Naive thymus-derived CD4-positive, alpha-beta T cell (primary cell): ENCODE measurements at regions not wholly inside any gene's neighbourhood (a gene's known extent, or its start where the extent isn't known, plus 50 kb on each side); places are given as distances from the start of the nearest gene placed in this dataset.
"Not testable (repeated sequence)": the region's sequence is repeated elsewhere in the genome, so short reads cannot be mapped to it uniquely, and the experiment has no call there.

Experiments used
- ATAC-seq: fragments of 150-1000 bp; cut with Tn5 transposase; 2 replicates; pipeline ENCODE4 v1.10.0; 2021; ENCODE audit warnings: mild to moderate bottlenecking, moderate library complexity
- CTCF ChIA-PET: fragments of 350-600 bp; sonication (Branson Sonifier 250); formaldehyde crosslinking; loops from one replicate; lab custom pipeline; 2021; ENCODE audit warnings: antibody characterized with exemption; lab: Charles Lee
- POLR2A ChIA-PET: fragments of 350-600 bp; sonication (Branson Sonifier 250); formaldehyde crosslinking; loops from one replicate; lab custom pipeline; 2021; ENCODE audit warnings: antibody characterized with exemption, inconsistent platforms; lab: Charles Lee
- DNase-seq, 9 donors: peaks; one replicate each; pipeline versions ENCODE4 v3.0.0 to v3.0.0-alpha.2; 2020 to 2022; ENCODE audit warnings: mixed read lengths in 1 of 9
- H3K27ac ChIP-seq: one replicate; pipeline ENCODE4 v1.7.0; 2013; ENCODE audit warnings: mild to moderate bottlenecking, low read depth, low read length, moderate library complexity
- H3K27me3 ChIP-seq, 2 donors: one replicate each; pipeline ENCODE4 v1.7.0; 2013; ENCODE audit warnings: low read length in 2 of 2, mild to moderate bottlenecking in 2 of 2, moderate library complexity in 2 of 2; ENCODE audit not compliant: control insufficient read depth in 2 of 2, insufficient read depth in 2 of 2
- H3K36me3 ChIP-seq, 3 experiments: 1 replicate in 2 of 3; 2 replicates in 1 of 3; pipeline ENCODE4 v1.7.0; 2013; ENCODE audit warnings: low read length in 3 of 3, mild to moderate bottlenecking in 3 of 3, moderate library complexity in 1 of 3; ENCODE audit not compliant: insufficient read depth in 3 of 3, control insufficient read depth in 2 of 3
- H3K4me1 ChIP-seq, 2 donors: one replicate each; pipeline ENCODE4 v1.7.0; 2013; ENCODE audit warnings: low read length in 2 of 2, mild to moderate bottlenecking in 2 of 2, moderate library complexity in 1 of 2; ENCODE audit not compliant: control insufficient read depth in 2 of 2, insufficient read depth in 2 of 2
- H3K4me3 ChIP-seq: 2 replicates; pipeline ENCODE4 v1.7.0; 2013; ENCODE audit warnings: mild to moderate bottlenecking, low read length
- H3K9me3 ChIP-seq, 3 experiments: 1 replicate in 2 of 3; 2 replicates in 1 of 3; pipeline ENCODE4 v1.7.0; 2013; ENCODE audit warnings: low read length in 3 of 3; ENCODE audit not compliant: control insufficient read depth in 2 of 3
- H3K27ac Mint-ChIP-seq, 9 donors: one replicate each; pipeline ENCODE4 v1.8.0; 2020 to 2022; ENCODE audit warnings: mixed read lengths in 9 of 9, mild to moderate bottlenecking in 8 of 9, moderate library complexity in 5 of 9, inconsistent platforms in 2 of 9
- H3K27me3 Mint-ChIP-seq, 5 donors: one replicate each; pipeline ENCODE4 v1.8.0; 2021 to 2022; ENCODE audit warnings: mixed read lengths in 5 of 5, mild to moderate bottlenecking in 1 of 5
- H3K36me3 Mint-ChIP-seq, 5 donors: one replicate each; pipeline ENCODE4 v1.8.0; 2020 to 2022; ENCODE audit warnings: mixed read lengths in 5 of 5, mild to moderate bottlenecking in 3 of 5, inconsistent platforms in 1 of 5
- H3K4me1 Mint-ChIP-seq, 7 donors: one replicate each; pipeline ENCODE4 v1.8.0; 2020 to 2022; ENCODE audit warnings: mixed read lengths in 7 of 7, mild to moderate bottlenecking in 3 of 7, inconsistent platforms in 1 of 7
- H3K4me3 Mint-ChIP-seq, 10 donors: one replicate each; pipeline ENCODE4 v1.8.0; 2020 to 2022; ENCODE audit warnings: mild to moderate bottlenecking in 10 of 10, mixed read lengths in 10 of 10, moderate library complexity in 6 of 10, inconsistent platforms in 2 of 10
- H3K9me3 Mint-ChIP-seq, 11 donors: one replicate each; pipeline ENCODE4 v1.8.0; 2020 to 2022; ENCODE audit warnings: mixed read lengths in 11 of 11, mild to moderate bottlenecking in 4 of 11, inconsistent platforms in 1 of 11, moderate library complexity in 1 of 11
- intact Hi-C, 2 donors: fragments of 100-400 bp; cut with micrococcal nuclease; formaldehyde crosslinking; loops; one replicate each; pipeline ENCODE4 v1.15.1; 2023

- intact Hi-C loops: no loop called here
- ChIA-PET POLR2A (no interaction called here), CTCF (no interaction called here)
- H3K9me3 Mint-ChIP-seq: no peaks in the 10 kb centered on the region
- Histone ChIP-seq H3K9me3 (no peaks in the 10 kb centered on the region), H3K27me3 (no peaks in the 10 kb centered on the region), H3K4me3 (no peak overlapping the region), H3K36me3 (no peaks in the 10 kb centered on the region), H3K4me1 (no peaks in the 10 kb centered on the region), H3K27ac (no peak overlapping the region)
- no peaks in the 10 kb centered on the region for H3K4me1 Mint-ChIP-seq
- no peaks in the 10 kb centered on the region for H3K36me3 Mint-ChIP-seq
- no peaks in the 10 kb centered on the region for H3K27me3 Mint-ChIP-seq
- no peak for ATAC-seq
- no peak overlapping the region for H3K4me3 Mint-ChIP-seq
- DNase-seq: no peak
- H3K27ac Mint-ChIP-seq: no peak overlapping the region
Measured at GRCh38 chrY:8905141-8905540, 432.1 kb upstream of the TSPY4 start.

GRCh38 chrY:8922576-8922975 is 414.7 kb upstream of the TSPY4 start:
- H3K4me1 ChIP-seq, H3K9me3 Mint-ChIP-seq, H3K27me3 ChIP-seq, H3K27me3 Mint-ChIP-seq, ATAC-seq, H3K27ac ChIP-seq, DNase-seq, intact Hi-C loops, CTCF ChIA-PET, H3K4me1 Mint-ChIP-seq, H3K4me3 Mint-ChIP-seq, POLR2A ChIA-PET, H3K4me3 ChIP-seq, H3K36me3 Mint-ChIP-seq, H3K36me3 ChIP-seq, H3K27ac Mint-ChIP-seq, H3K9me3 ChIP-seq: not testable (repeated sequence)
